GM19324 (cell line): ENCODE measurements at regions not wholly inside any gene's neighbourhood (a gene's known extent, or its start where the extent isn't known, plus 50 kb on each side); places are given as distances from the start of the nearest gene placed in this dataset.
"Not testable (repeated sequence)": the region's sequence is repeated elsewhere in the genome, so short reads cannot be mapped to it uniquely, and the experiment has no call there.

Experiments
- ATAC-seq: cut with Tn5 transposase; IDR thresholded peaks from one replicate; pipeline ENCODE4 v1.9.1; 2021; ENCODE audit warnings: mild to moderate bottlenecking, moderate library complexity; ENCODE audit not compliant: unreplicated experiment, low FRiP score

- ATAC-seq = no peak
These were observed 628.4 kb downstream of the FAM133A start for GRCh38 chrX:94302446-94302845.

GRCh38 chrX:94329182-94329581, 655.2 kb downstream of the FAM133A start:
- no peak for ATAC-seq

GRCh38 chrX:94341730-94342129, 667.7 kb downstream of the FAM133A start:
- ATAC-seq = not testable (repeated sequence)

- ATAC-seq = no peak
These were observed 687.2 kb downstream of the FAM133A start for GRCh38 chrX:94361241-94361640.

GRCh38 chrX:94365736-94366135, 691.7 kb downstream of the FAM133A start:
- ATAC-seq = no peak

GRCh38 chrX:94366616-94367015, 692.6 kb downstream of the FAM133A start:
- ATAC-seq = no peak

GRCh38 chrX:94389044-94389443, 715.0 kb downstream of the FAM133A start:
- no peak for ATAC-seq

- ATAC-seq = peak; percentile 68
These were observed 726.5 kb downstream of the FAM133A start for GRCh38 chrX:94400488-94400887.

GRCh38 chrX:94401426-94401825, 727.4 kb downstream of the FAM133A start:
- ATAC-seq = no peak

GRCh38 chrX:94414746-94415145, 740.7 kb downstream of the FAM133A start:
- ATAC-seq = no peak

GRCh38 chrX:94418065-94418464, 744.1 kb downstream of the FAM133A start:
- no peak for ATAC-seq

GRCh38 chrX:94424456-94424855, 750.5 kb downstream of the FAM133A start:
- ATAC-seq = no peak

GRCh38 chrX:94430091-94430490, 756.1 kb downstream of the FAM133A start:
- no peak for ATAC-seq

- ATAC-seq = no peak
These were observed 761.8 kb downstream of the FAM133A start for GRCh38 chrX:94435799-94436198.

- ATAC-seq = no peak
These were observed 780.2 kb downstream of the FAM133A start for GRCh38 chrX:94454159-94454558.

GRCh38 chrX:94454606-94455005, 780.6 kb downstream of the FAM133A start:
- no peak for ATAC-seq

- no peak for ATAC-seq
These were observed 781.8 kb downstream of the FAM133A start for GRCh38 chrX:94455782-94456181.

GRCh38 chrX:94492541-94492940, 818.5 kb downstream of the FAM133A start:
- ATAC-seq = no peak

- no peak for ATAC-seq
These were observed 819.4 kb downstream of the FAM133A start for GRCh38 chrX:94493405-94493804.

GRCh38 chrX:94511564-94511963, 837.6 kb downstream of the FAM133A start:
- no peak for ATAC-seq

- ATAC-seq = no peak
These were observed 841.0 kb downstream of the FAM133A start for GRCh38 chrX:94515009-94515408.

- no peak for ATAC-seq
These were observed 850.9 kb downstream of the FAM133A start for GRCh38 chrX:94524867-94525266.

- no peak for ATAC-seq
These were observed 871.7 kb downstream of the FAM133A start for GRCh38 chrX:94545722-94546121.
